GM12873 (cell line): ENCODE measurements at regions not wholly inside any gene's neighbourhood (a gene's known extent, or its start where the extent isn't known, plus 50 kb on each side); places are given as distances from the start of the nearest gene placed in this dataset.

Experiments used
- CTCF ChIP-seq: IDR thresholded peaks from 2 replicates; pipeline ENCODE4 v1.5.1; 2012; ENCODE audit warnings: low read depth, mild to moderate bottlenecking, moderate library complexity, low read length, control low read depth; ENCODE audit not compliant: insufficient read depth; ENCODE audit errors: missing control alignments

- TF ChIP-seq CTCF: no peak
Measured at GRCh38 chr6:22621701-22622100, 52.3 kb downstream of the HDGFL1 start.

GRCh38 chr6:22622351-22622750 is 53.0 kb downstream of the HDGFL1 start:
- no peak for TF ChIP-seq CTCF

- no peak for TF ChIP-seq CTCF
Measured at GRCh38 chr6:22622813-22623212, 53.4 kb downstream of the HDGFL1 start.

- no peak for TF ChIP-seq CTCF
Measured at GRCh38 chr6:22627644-22628043, 58.3 kb downstream of the HDGFL1 start.

- no peak for TF ChIP-seq CTCF
Measured at GRCh38 chr6:22631091-22631490, 61.7 kb downstream of the HDGFL1 start.

- no peak for TF ChIP-seq CTCF
Measured at GRCh38 chr6:22632581-22633145, 63.3 kb downstream of the HDGFL1 start.

GRCh38 chr6:22636452-22636851 is 67.1 kb downstream of the HDGFL1 start:
- TF ChIP-seq CTCF: no peak

- TF ChIP-seq CTCF: no peak
Measured at GRCh38 chr6:22637782-22638181, 68.4 kb downstream of the HDGFL1 start.
